DND-41 (cell line): ENCODE measurements at regions not wholly inside any gene's neighbourhood (a gene's known extent, or its start where the extent isn't known, plus 50 kb on each side); places are given as distances from the start of the nearest gene placed in this dataset.

Experiments
- ATAC-seq: fragments of 200-7000 bp; cut with Tn5 transposase; 3 replicates; pipeline ENCODE4 v1.9.1; 2021; ENCODE audit warnings: low read depth; ENCODE audit not compliant: insufficient read depth
- DNase-seq: peaks from one replicate; pipeline ENCODE4 v3.0.0-alpha.2; 2020
- H2AFZ ChIP-seq: 2 replicates; pipeline ENCODE4 v1.6.0; 2012; ENCODE audit warnings: low read depth, low read length
- H3K27ac ChIP-seq: 2 replicates; pipeline ENCODE4 v1.5.1; 2012; ENCODE audit warnings: low read length, inconsistent platforms
- H3K27me3 ChIP-seq: fragments of 200-600 bp; sonication (generic); 2 replicates; pipeline ENCODE4 v1.6.0; 2012; ENCODE audit warnings: low read length, mild to moderate bottlenecking, inconsistent platforms; ENCODE audit not compliant: insufficient read depth, poor library complexity
- H3K36me3 ChIP-seq: 2 replicates; pipeline ENCODE4 v1.5.1; 2012; ENCODE audit warnings: low read length, inconsistent platforms; ENCODE audit not compliant: insufficient read depth
- H3K4me1 ChIP-seq: 2 replicates; pipeline ENCODE4 v1.5.1; 2012; ENCODE audit warnings: mild to moderate bottlenecking, low read length; ENCODE audit not compliant: insufficient read depth
- H3K4me2 ChIP-seq: 2 replicates; pipeline ENCODE4 v1.6.0; 2012; ENCODE audit warnings: mild to moderate bottlenecking, moderate library complexity, low read length, inconsistent platforms; ENCODE audit not compliant: insufficient read depth
- H3K4me3 ChIP-seq, 2 experiments: fragments of 200-600 bp in 1 of 2; shearing (Covaris generic) in 1 of 2; 2 replicates each; pipeline ENCODE4 v1.5.1; 2012 to 2016; ENCODE audit warnings: inconsistent platforms in 2 of 2, low read length in 2 of 2, mild to moderate bottlenecking in 2 of 2, low read depth in 1 of 2, moderate library complexity in 1 of 2
- H3K79me2 ChIP-seq: 2 replicates; pipeline ENCODE4 v1.6.0; 2012; ENCODE audit warnings: low read length, inconsistent platforms; ENCODE audit not compliant: insufficient read depth
- H3K9ac ChIP-seq: 2 replicates; pipeline ENCODE4 v1.6.0; 2012; ENCODE audit warnings: low read depth, mild to moderate bottlenecking, inconsistent platforms, low read length, moderate library complexity
- H3K9me3 ChIP-seq: 2 replicates; pipeline ENCODE4 v1.5.1; 2012; ENCODE audit warnings: low read length, moderate library complexity, mild to moderate bottlenecking, inconsistent platforms; ENCODE audit not compliant: insufficient read depth, severe bottlenecking
- H4K20me1 ChIP-seq: 2 replicates; pipeline ENCODE4 v1.6.0; 2012; ENCODE audit warnings: low read length; ENCODE audit not compliant: insufficient read depth
- CTCF ChIP-seq: IDR thresholded peaks from 2 replicates; pipeline ENCODE4 v1.5.1; 2012; ENCODE audit warnings: borderline replicate concordance, low read length, moderate library complexity, mild to moderate bottlenecking; ENCODE audit not compliant: poor library complexity, severe bottlenecking; ENCODE audit errors: extremely low read depth
- EZH2 ChIP-seq: IDR thresholded peaks from 3 replicates; pipeline ENCODE4 v1.6.1; 2012; ENCODE audit warnings: borderline replicate concordance, low read depth, mild to moderate bottlenecking, moderate library complexity, low read length, inconsistent platforms; ENCODE audit not compliant: severe bottlenecking

GRCh38 chr9:107761307-107761706 lies 271.7 kb upstream of the KLF4 start:
- no peak for DNase-seq
- Histone ChIP-seq H3K36me3 (no peaks in the 10 kb centered on the region), H3K27me3 (no peaks in the 10 kb centered on the region), H3K79me2 (no peaks in the 10 kb centered on the region), H3K9ac (no peak overlapping the region), H4K20me1 (no peaks in the 10 kb centered on the region), H3K4me1 (no peaks in the 10 kb centered on the region), H3K4me3 (no peak overlapping the region), H3K4me2 (no peak overlapping the region), H3K9me3 (no peaks in the 10 kb centered on the region), H3K27ac (no peak overlapping the region), H2AFZ (no peak overlapping the region)
- ATAC-seq, result no peak
- TF ChIP-seq CTCF (no peak), EZH2 (no peak)

- Histone ChIP-seq H3K27me3 (no peaks in the 10 kb centered on the region), H3K36me3 (no peaks in the 10 kb centered on the region), H3K4me1 (no peaks in the 10 kb centered on the region), H2AFZ (no peak overlapping the region), H3K4me3 (no peak overlapping the region), H3K9ac (no peak overlapping the region), H3K27ac (no peak overlapping the region), H4K20me1 (no peaks in the 10 kb centered on the region), H3K9me3 (no peaks in the 10 kb centered on the region), H3K4me2 (no peak overlapping the region), H3K79me2 (no peaks in the 10 kb centered on the region)
- TF ChIP-seq EZH2, result no peak
- no peak for TF ChIP-seq CTCF
- ATAC-seq (no peak), DNase-seq (no peak)
Measured at GRCh38 chr9:107760469-107761242, 271.1 kb upstream of the KLF4 start.

GRCh38 chr9:107759823-107760166 lies 270.2 kb upstream of the KLF4 start:
- ATAC-seq, result no peak
- no peak overlapping the region for H3K4me3 ChIP-seq
- TF ChIP-seq CTCF (no peak), EZH2 (no peak)
- no peak overlapping the region for H3K27ac ChIP-seq
- no peaks in the 10 kb centered on the region for H3K36me3 ChIP-seq
- H3K4me2 ChIP-seq, result no peak overlapping the region
- no peaks in the 10 kb centered on the region for H3K9me3 ChIP-seq
- H3K27me3 ChIP-seq, result no peaks in the 10 kb centered on the region
- no peak for DNase-seq
- H3K9ac ChIP-seq, result no peak overlapping the region
- H3K79me2 ChIP-seq, result no peaks in the 10 kb centered on the region
- no peak overlapping the region for H2AFZ ChIP-seq
- H3K4me1 ChIP-seq, result no peaks in the 10 kb centered on the region
- H4K20me1 ChIP-seq, result no peaks in the 10 kb centered on the region
